GM10248 (cell line): ENCODE measurements at regions not wholly inside any gene's neighbourhood (a gene's known extent, or its start where the extent isn't known, plus 50 kb on each side); places are given as distances from the start of the nearest gene placed in this dataset.

Source experiments
- CTCF ChIA-PET: fragments of 300-600 bp; sonication (Branson Sonifier 250); formaldehyde crosslinking; extraction: SDS; loops from one replicate; lab custom pipeline; 2021; ENCODE audit warnings: antibody characterized with exemption; lab: Yijun Ruan, JAX
- POLR2A ChIA-PET: fragments of 350-650 bp; sonication (Branson Sonifier 250); formaldehyde crosslinking; extraction: SDS; loops from one replicate; lab custom pipeline; 2020; ENCODE audit warnings: antibody characterized with exemption; lab: Yijun Ruan, JAX
- DNase-seq: peaks from one replicate; pipeline ENCODE4 v3.0.0; 2012; ENCODE audit errors: extremely low spot score
- TF ChIP-seq, protein P1 (sequence below): IDR thresholded peaks from 2 replicates; pipeline ENCODE4 v1.5.1; 2012; ENCODE audit warnings: mild to moderate bottlenecking, low read depth; ENCODE audit errors: extremely low read depth, missing control alignments, control extremely low read depth

- DNase-seq: no peak
- POLR2A ChIA-PET: no interaction called here
- TF ChIP-seq, protein P1, sequence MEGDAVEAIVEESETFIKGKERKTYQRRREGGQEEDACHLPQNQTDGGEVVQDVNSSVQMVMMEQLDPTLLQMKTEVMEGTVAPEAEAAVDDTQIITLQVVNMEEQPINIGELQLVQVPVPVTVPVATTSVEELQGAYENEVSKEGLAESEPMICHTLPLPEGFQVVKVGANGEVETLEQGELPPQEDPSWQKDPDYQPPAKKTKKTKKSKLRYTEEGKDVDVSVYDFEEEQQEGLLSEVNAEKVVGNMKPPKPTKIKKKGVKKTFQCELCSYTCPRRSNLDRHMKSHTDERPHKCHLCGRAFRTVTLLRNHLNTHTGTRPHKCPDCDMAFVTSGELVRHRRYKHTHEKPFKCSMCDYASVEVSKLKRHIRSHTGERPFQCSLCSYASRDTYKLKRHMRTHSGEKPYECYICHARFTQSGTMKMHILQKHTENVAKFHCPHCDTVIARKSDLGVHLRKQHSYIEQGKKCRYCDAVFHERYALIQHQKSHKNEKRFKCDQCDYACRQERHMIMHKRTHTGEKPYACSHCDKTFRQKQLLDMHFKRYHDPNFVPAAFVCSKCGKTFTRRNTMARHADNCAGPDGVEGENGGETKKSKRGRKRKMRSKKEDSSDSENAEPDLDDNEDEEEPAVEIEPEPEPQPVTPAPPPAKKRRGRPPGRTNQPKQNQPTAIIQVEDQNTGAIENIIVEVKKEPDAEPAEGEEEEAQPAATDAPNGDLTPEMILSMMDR: no peak
- CTCF ChIA-PET: interaction anchor here (1.0 to 1.2 kb wide), 2 partner anchors 8 to 25 kb away, joined by 3 read pairs; no protein-coding TSS in a partner anchor
Observed at GRCh38 chr1:102572637-102573036, 535.7 kb downstream of the COL11A1 start.

DNA sequence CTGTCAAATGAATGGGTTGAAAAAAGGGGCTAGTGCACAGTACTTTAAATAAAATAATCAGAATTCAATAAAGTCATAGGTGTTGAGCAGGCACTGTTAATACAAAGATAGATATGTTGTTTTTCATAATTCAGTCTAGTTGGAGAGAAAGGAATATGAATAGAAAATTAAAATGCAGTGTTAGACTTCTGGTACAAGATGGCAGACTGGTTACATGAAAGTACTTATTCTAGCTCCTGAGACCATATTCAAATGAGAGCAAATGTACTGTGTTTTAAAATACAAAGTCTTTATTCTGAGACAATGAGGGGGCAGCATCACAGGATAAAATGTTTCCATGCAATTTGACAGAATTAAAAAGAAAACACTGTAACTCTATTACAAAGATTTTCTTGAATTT lies 542.1 kb downstream of the COL11A1 start:
- DNase-seq: no peak
- POLR2A ChIA-PET: no interaction called here
- CTCF ChIA-PET: no interaction called here
- TF ChIP-seq, protein P1: no peak

GRCh38 chr1:102562380-102562779 lies 545.9 kb downstream of the COL11A1 start:
- POLR2A ChIA-PET: no interaction called here
- DNase-seq: no peak
- CTCF ChIA-PET: no interaction called here
- TF ChIP-seq, protein P1: no peak

GRCh38 chr1:102550729-102551384 lies 554.1 kb upstream of the OLFM3 start:
- TF ChIP-seq, protein P1: peak; percentile 40
- ChIA-PET POLR2A (no interaction called here), CTCF (interaction anchor here (0.9 to 1.2 kb wide), 4 partner anchors 21 to 967 kb away, joined by 3 to 6 read pairs (median 3); no protein-coding TSS in a partner anchor)
- no peak for DNase-seq

GRCh38 chr1:102546251-102546650 lies 549.5 kb upstream of the OLFM3 start:
- TF ChIP-seq, protein P1: no peak
- CTCF ChIA-PET: interaction anchor here (1.2 kb wide), 1 partner anchor 9 kb away, joined by 3 read pairs; no protein-coding TSS in a partner anchor
- no peak for DNase-seq
- POLR2A ChIA-PET: no interaction called here

- DNase-seq: no peak
- CTCF ChIA-PET: interaction anchor here (1.1 kb wide), 1 partner anchor 11 kb away, joined by 3 read pairs; no protein-coding TSS in a partner anchor
- TF ChIP-seq, protein P1: no peak
- POLR2A ChIA-PET: no interaction called here
Observed at GRCh38 chr1:102535829-102536505, 539.2 kb upstream of the OLFM3 start.
